ENCODE measurements at regions not wholly inside any gene's neighbourhood (a gene's known extent, or its start where the extent isn't known, plus 50 kb on each side); places are given as distances from the start of the nearest gene placed in this dataset.
A peak's percentile ranks its signal among the peaks of the same experiment; 100 is the strongest.
"Not testable (repeated sequence)": the region's sequence is repeated elsewhere in the genome, so short reads cannot be mapped to it uniquely, and the experiment has no call there.

- no peak for DNase-seq (ENCODE audit: low spot score)
These were observed 104.6 kb upstream of the GPBP1 start for GRCh38 chr5:57069115-57069835.

GRCh38 chr5:57072218-57072892 is 101.5 kb upstream of the GPBP1 start:
- DNase-seq (ENCODE audit: low spot score), result no peak

- peak; percentile 18 for DNase-seq (ENCODE audit: low spot score)
These were observed 91.3 kb upstream of the GPBP1 start for GRCh38 chr5:57082441-57083067.

- DNase-seq (ENCODE audit: low spot score), result no peak
These were observed 88.4 kb upstream of the GPBP1 start for GRCh38 chr5:57085306-57086081.

- not testable (repeated sequence) for DNase-seq (ENCODE audit: low spot score)
These were observed 85.9 kb upstream of the GPBP1 start for GRCh38 chr5:57087947-57088346.

- DNase-seq (ENCODE audit: low spot score), result no peak
These were observed 78.8 kb upstream of the GPBP1 start for GRCh38 chr5:57094753-57095683.

GRCh38 chr5:57097526-57097925 is 76.3 kb upstream of the GPBP1 start:
- DNase-seq (ENCODE audit: low spot score), result no peak

GRCh38 chr5:57102189-57102904 is 71.5 kb upstream of the GPBP1 start:
- no peak for DNase-seq (ENCODE audit: low spot score)

- peak; percentile 23 for DNase-seq (ENCODE audit: low spot score)
These were observed 71.0 kb upstream of the GPBP1 start for GRCh38 chr5:57102905-57103255.

GRCh38 chr5:57103317-57103907 is 70.4 kb upstream of the GPBP1 start:
- no peak for DNase-seq (ENCODE audit: low spot score)

- DNase-seq (ENCODE audit: low spot score), result no peak
These were observed 67.2 kb upstream of the GPBP1 start for GRCh38 chr5:57106661-57107060.

GRCh38 chr5:57111993-57112392 is 61.9 kb upstream of the GPBP1 start:
- peak; percentile 15 for DNase-seq (ENCODE audit: low spot score)

GRCh38 chr5:57113481-57113880 is 60.4 kb upstream of the GPBP1 start:
- DNase-seq (ENCODE audit: low spot score), result no peak

- DNase-seq (ENCODE audit: low spot score), result no peak
These were observed 56.3 kb upstream of the GPBP1 start for GRCh38 chr5:57117596-57117995.

GRCh38 chr5:57119031-57119430 is 54.8 kb upstream of the GPBP1 start:
- no peak for DNase-seq (ENCODE audit: low spot score)

GRCh38 chr5:57124014-57124413 is 49.8 kb upstream of the GPBP1 start:
- no peak for DNase-seq (ENCODE audit: low spot score)

All from HuH-7.5 (cell line).